HG03432 (cell line): ENCODE measurements at regions not wholly inside any gene's neighbourhood (a gene's known extent, or its start where the extent isn't known, plus 50 kb on each side); places are given as distances from the start of the nearest gene placed in this dataset.

ENCODE experiments used
- ATAC-seq: cut with Tn5 transposase; IDR thresholded peaks from one replicate; pipeline ENCODE4 v1.9.1; 2021; ENCODE audit warnings: mild to moderate bottlenecking, moderate library complexity; ENCODE audit not compliant: unreplicated experiment

DNA sequence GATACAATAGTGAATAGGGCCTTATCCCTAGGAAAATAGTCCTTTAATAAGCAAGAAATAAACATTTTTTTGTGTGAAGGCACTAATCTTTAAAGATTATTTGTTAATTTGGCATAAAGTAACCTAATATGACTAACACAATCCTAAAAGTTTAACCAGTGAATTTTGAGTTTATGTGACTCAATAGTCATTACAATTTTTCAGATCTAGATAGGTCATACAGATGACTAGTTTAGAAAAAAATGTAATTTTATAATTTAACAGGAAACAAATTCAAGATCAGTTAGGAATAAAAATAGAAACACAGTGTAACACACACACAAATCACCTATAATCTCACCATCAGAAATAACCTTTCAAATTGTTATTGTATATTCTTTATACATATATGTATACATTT lies 620.7 kb upstream of the ALCAM start:
- no peak for ATAC-seq

GRCh38 chr3:104750581-104750980 lies 616.1 kb upstream of the ALCAM start:
- ATAC-seq, result no peak

DNA sequence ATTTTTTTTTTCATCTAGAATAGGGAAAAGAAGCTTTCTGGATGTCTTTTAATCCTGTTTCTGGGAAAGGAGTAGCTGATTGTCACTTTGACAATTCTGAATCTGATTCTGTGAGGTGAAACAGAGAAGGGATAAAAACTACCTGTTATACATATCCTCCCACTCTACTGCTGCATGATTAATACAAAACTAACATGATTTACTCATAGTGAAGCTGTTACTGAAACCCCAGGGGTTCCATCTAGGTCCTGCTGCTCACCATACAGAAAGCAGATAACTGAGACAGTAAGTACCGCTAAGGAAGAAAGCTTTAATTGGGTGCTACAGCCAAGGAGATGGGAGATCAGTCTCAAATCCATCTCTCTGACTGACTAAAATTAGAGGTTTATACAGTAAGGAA lies 610.9 kb upstream of the ALCAM start:
- no peak for ATAC-seq

GRCh38 chr3:104763007-104763406 lies 603.7 kb upstream of the ALCAM start:
- no peak for ATAC-seq

DNA sequence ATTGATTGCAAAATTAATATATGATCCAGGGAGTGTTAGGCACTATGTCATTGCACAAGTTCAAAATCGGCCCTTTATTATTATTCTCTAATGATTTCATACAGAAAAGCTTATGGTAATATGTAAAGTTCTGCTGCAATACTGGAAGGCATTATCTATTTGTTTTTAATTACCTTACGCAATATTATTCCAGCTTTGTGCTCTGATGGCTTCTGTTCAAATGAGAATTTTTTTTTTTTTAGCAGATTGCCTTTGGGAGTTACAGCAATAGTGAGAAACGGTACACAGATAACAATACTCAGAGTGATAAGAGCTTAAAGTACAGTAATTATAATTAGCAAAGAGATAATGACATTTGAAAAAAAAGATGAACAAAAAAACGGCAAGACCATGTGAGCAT lies 602.2 kb upstream of the ALCAM start:
- no peak for ATAC-seq

GRCh38 chr3:104768886-104769285 lies 597.8 kb upstream of the ALCAM start:
- ATAC-seq, result no peak

DNA sequence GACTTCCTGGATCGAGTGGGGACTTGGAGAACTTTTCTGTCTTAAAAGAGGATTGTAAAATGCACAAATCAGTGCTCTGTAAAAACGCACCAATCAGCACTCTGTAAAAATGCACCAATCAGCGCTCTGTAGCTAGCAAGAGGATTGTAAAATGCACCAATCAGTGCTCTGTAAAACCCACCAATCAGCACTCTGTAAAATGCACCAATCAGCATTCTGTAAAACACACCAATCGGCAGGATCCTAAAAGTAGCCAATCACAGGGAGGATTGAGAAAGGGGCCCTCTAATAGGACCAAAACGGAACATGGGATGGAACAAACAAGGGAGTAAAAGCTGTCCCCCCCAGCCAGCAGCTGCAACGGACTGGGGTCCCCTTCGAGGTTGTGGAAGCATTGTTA lies 587.4 kb upstream of the ALCAM start:
- no peak for ATAC-seq

GRCh38 chr3:104781112-104781511 lies 585.6 kb upstream of the ALCAM start:
- ATAC-seq, result no peak

- no peak for ATAC-seq
Measured at GRCh38 chr3:104785947-104786346, 580.8 kb upstream of the ALCAM start.

GRCh38 chr3:104787306-104787705 lies 579.4 kb upstream of the ALCAM start:
- ATAC-seq, result no peak

GRCh38 chr3:104788807-104789206 lies 577.9 kb upstream of the ALCAM start:
- no peak for ATAC-seq

- no peak for ATAC-seq
Measured at GRCh38 chr3:104791331-104791730, 575.4 kb upstream of the ALCAM start.

GRCh38 chr3:104796556-104796955 lies 570.2 kb upstream of the ALCAM start:
- ATAC-seq, result no peak

- ATAC-seq, result no peak
Measured at GRCh38 chr3:104805042-104805441, 561.7 kb upstream of the ALCAM start.

- ATAC-seq, result no peak
Measured at GRCh38 chr3:104805508-104805907, 561.2 kb upstream of the ALCAM start.

DNA sequence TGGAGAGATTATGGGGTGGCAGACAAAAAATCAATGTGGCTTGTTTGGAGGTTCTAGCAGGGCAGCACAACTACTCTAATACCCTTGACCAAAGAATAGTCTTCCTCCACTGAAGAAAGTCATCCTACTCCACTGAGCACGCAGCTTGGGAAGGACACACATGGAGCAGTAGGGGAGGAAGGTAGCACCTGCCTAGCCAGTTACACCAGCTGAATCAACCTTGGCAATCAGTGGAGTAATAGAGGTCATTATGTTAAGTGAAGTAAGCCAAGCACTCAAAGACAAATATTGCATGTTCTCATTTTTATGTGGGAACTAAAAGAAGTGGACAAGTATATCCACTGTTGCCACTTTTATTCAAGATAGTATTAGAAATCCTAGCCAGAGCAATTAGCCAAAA lies 555.8 kb upstream of the ALCAM start:
- ATAC-seq, result no peak

GRCh38 chr3:104816008-104816407 lies 550.7 kb upstream of the ALCAM start:
- no peak for ATAC-seq

GRCh38 chr3:104816716-104817115 lies 550.0 kb upstream of the ALCAM start:
- ATAC-seq, result no peak

DNA sequence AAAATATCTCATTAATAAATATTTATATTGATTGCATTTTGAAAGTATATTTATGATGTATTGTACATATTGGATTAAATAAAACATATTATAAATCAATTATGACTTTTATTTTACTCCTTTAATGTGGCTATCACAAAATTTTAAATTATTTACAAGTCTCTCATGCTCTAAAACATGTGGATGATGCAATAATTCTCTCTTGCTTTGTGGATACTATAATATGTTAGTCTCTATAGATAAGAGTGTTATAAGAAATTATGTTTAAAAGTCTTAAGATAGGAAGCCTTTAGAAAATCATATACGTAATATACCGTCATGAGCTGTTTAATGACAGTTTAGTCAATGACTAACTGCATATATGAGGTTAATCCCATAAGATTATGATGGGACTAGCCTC lies 547.4 kb upstream of the ALCAM start:
- no peak for ATAC-seq

GRCh38 chr3:104820959-104821358 lies 545.8 kb upstream of the ALCAM start:
- no peak for ATAC-seq

GRCh38 chr3:104825116-104825515 lies 541.6 kb upstream of the ALCAM start:
- ATAC-seq, result no peak

DNA sequence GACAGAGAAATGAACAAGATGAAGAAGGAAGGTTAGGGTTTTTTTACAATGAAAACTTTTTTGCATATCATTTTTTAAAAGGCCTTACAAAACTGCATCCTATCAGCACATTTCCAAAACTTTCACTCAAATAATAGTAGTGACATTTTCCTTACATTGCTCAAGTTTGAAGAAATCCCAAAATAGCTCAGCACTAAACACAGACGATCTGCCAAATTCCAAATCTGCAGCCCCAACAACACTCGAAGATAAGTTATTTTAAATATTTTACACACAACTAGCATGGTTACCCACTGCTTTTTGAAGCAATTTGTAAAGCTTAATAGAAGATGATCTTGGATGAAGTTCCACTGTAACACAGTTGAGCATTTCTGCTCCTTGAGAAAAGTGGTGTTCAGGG lies 535.6 kb upstream of the ALCAM start:
- ATAC-seq, result no peak

GRCh38 chr3:104832530-104832929 lies 534.2 kb upstream of the ALCAM start:
- no peak for ATAC-seq

GRCh38 chr3:104835376-104835775 lies 531.3 kb upstream of the ALCAM start:
- ATAC-seq, result no peak
